DOHH2 (cell line): ENCODE measurements at regions not wholly inside any gene's neighbourhood (a gene's known extent, or its start where the extent isn't known, plus 50 kb on each side); places are given as distances from the start of the nearest gene placed in this dataset.

ENCODE experiments used
- H3F3A ChIP-seq: fragments of 200-600 bp; sonication (generic), shearing (Covaris generic); 2 replicates; pipeline ENCODE4 v1.6.0; 2016; ENCODE audit warnings: antibody characterized with exemption, mild to moderate bottlenecking; ENCODE audit not compliant: control insufficient read depth, insufficient read depth
- H3K27ac ChIP-seq: fragments of 200-600 bp; sonication (generic); 2 replicates; pipeline ENCODE4 v1.5.1; 2014; ENCODE audit warnings: low read depth, mild to moderate bottlenecking, low read length, moderate library complexity
- H3K27me3 ChIP-seq: fragments of 200-600 bp; sonication (generic); 2 replicates; pipeline ENCODE4 v1.6.1; 2014; ENCODE audit warnings: mild to moderate bottlenecking, low read length, mixed read lengths; ENCODE audit not compliant: control insufficient read depth
- H3K36me3 ChIP-seq: fragments of 200-600 bp; sonication (generic); 2 replicates; pipeline ENCODE4 v1.6.1; 2014; ENCODE audit warnings: mild to moderate bottlenecking, low read length, moderate library complexity, mixed read lengths; ENCODE audit not compliant: control insufficient read depth
- H3K4me1 ChIP-seq: fragments of 200-600 bp; sonication (generic); 2 replicates; pipeline ENCODE4 v1.6.1; 2014; ENCODE audit warnings: mild to moderate bottlenecking, low read length, mixed read lengths; ENCODE audit not compliant: control insufficient read depth
- H3K4me2 ChIP-seq: fragments of 200-600 bp; sonication (generic); 2 replicates; pipeline ENCODE4 v1.6.0; 2014; ENCODE audit warnings: mild to moderate bottlenecking, low read length, moderate library complexity
- H3K4me3 ChIP-seq: fragments of 200-600 bp; sonication (generic); 2 replicates; pipeline ENCODE4 v1.5.1; 2014; ENCODE audit warnings: mild to moderate bottlenecking, low read length, mixed read lengths
- H3K79me2 ChIP-seq: fragments of 200-600 bp; sonication (generic); 2 replicates; pipeline ENCODE4 v1.6.1; 2014; ENCODE audit warnings: mild to moderate bottlenecking, low read length, mixed read lengths; ENCODE audit not compliant: control insufficient read depth
- H3K9me2 ChIP-seq: fragments of 200-600 bp; sonication (generic); replicated peaks from 2 replicates; pipeline ENCODE4 v1.6.1; 2014; ENCODE audit warnings: mild to moderate bottlenecking, low read length, mixed read lengths; ENCODE audit not compliant: control insufficient read depth
- H3K9me3 ChIP-seq: fragments of 200-600 bp; sonication (generic); 2 replicates; pipeline ENCODE4 v1.6.1; 2014; ENCODE audit warnings: antibody characterized with exemption, low read length, mixed read lengths; ENCODE audit not compliant: control insufficient read depth, insufficient read depth
- H4K20me1 ChIP-seq: fragments of 200-600 bp; sonication (generic); 2 replicates; pipeline ENCODE4 v1.6.0; 2014; ENCODE audit warnings: low read depth, mild to moderate bottlenecking, antibody characterized with exemption, low read length, moderate library complexity; ENCODE audit not compliant: control insufficient read depth, insufficient read depth
- CTCF ChIP-seq: fragments of 200-600 bp; sonication (generic); IDR thresholded peaks from one replicate; pipeline ENCODE4 v1.5.1; 2014; ENCODE audit warnings: antibody characterized with exemption, mild to moderate bottlenecking, low read depth, low read length; ENCODE audit not compliant: poor library complexity, severe bottlenecking
- EZH2phosphoT487 ChIP-seq: fragments of 200-600 bp; sonication (generic); IDR thresholded peaks from 2 replicates; pipeline ENCODE4 v1.6.1; 2017; ENCODE audit warnings: borderline replicate concordance, mild to moderate bottlenecking, antibody characterized with exemption, low read length, moderate library complexity, mixed read lengths

GRCh38 chr20:57806476-57806875, 96.7 kb upstream of the PMEPA1 start:
- Histone ChIP-seq H3K27ac (no peak overlapping the region), H3K4me2 (no peak overlapping the region), H3K4me3 (no peak overlapping the region), H3K9me2 (no peaks in the 10 kb centered on the region), H3K36me3 (no peaks in the 10 kb centered on the region), H3K79me2 (no peaks in the 10 kb centered on the region), H3F3A (no peaks in the 10 kb centered on the region), H3K27me3 (peaks cover 7% of the 10 kb centered on the region), H3K9me3 (no peaks in the 10 kb centered on the region), H3K4me1 (no peaks in the 10 kb centered on the region), H4K20me1 (no peaks in the 10 kb centered on the region)
- TF ChIP-seq CTCF, result no peak

- H3K27me3 ChIP-seq, result peaks cover 7% of the 10 kb centered on the region
- no peaks in the 10 kb centered on the region for H3K36me3 ChIP-seq
- H3K27ac ChIP-seq, result no peak overlapping the region
- no peak overlapping the region for H3K4me3 ChIP-seq
- H3K9me3 ChIP-seq, result no peaks in the 10 kb centered on the region
- no peaks in the 10 kb centered on the region for H3K4me1 ChIP-seq
- H3F3A ChIP-seq, result no peaks in the 10 kb centered on the region
- no peak overlapping the region for H3K4me2 ChIP-seq
- TF ChIP-seq EZH2phosphoT487 (no peak), CTCF (no peak)
- H4K20me1 ChIP-seq, result no peaks in the 10 kb centered on the region
- H3K79me2 ChIP-seq, result no peaks in the 10 kb centered on the region
- H3K9me2 ChIP-seq, result no peaks in the 10 kb centered on the region
Measured at GRCh38 chr20:57805747-57806146, 95.9 kb upstream of the PMEPA1 start.

GRCh38 chr20:57804470-57805250, 94.8 kb upstream of the PMEPA1 start:
- H3K9me2 ChIP-seq, result no peaks in the 10 kb centered on the region
- H3K79me2 ChIP-seq, result no peaks in the 10 kb centered on the region
- TF ChIP-seq CTCF (no peak), EZH2phosphoT487 (no peak)
- H3K9me3 ChIP-seq, result no peaks in the 10 kb centered on the region
- H3K36me3 ChIP-seq, result no peaks in the 10 kb centered on the region
- H4K20me1 ChIP-seq, result no peaks in the 10 kb centered on the region
- H3K4me3 ChIP-seq, result no peak overlapping the region
- H3K4me1 ChIP-seq, result no peaks in the 10 kb centered on the region
- H3K4me2 ChIP-seq, result no peak overlapping the region
- peaks cover 8% of the 10 kb centered on the region for H3K27me3 ChIP-seq
- H3F3A ChIP-seq, result no peaks in the 10 kb centered on the region
- no peak overlapping the region for H3K27ac ChIP-seq
